KMS-11 (cell line): ENCODE measurements at regions not wholly inside any gene's neighbourhood (a gene's known extent, or its start where the extent isn't known, plus 50 kb on each side); places are given as distances from the start of the nearest gene placed in this dataset.

ENCODE experiments used
- H2AFZ ChIP-seq: fragments of 200-600 bp; sonication (generic); 2 replicates; pipeline ENCODE4 v1.6.1; 2016; ENCODE audit warnings: antibody characterized with exemption, mixed run types, low read depth
- H3K27ac ChIP-seq: fragments of 200-600 bp; sonication (generic); 2 replicates; pipeline ENCODE4 v1.6.1; 2016; ENCODE audit warnings: mild to moderate bottlenecking, mixed run types
- H3K27me3 ChIP-seq: fragments of 200-600 bp; sonication (generic); 2 replicates; pipeline ENCODE4 v1.6.1; 2017; ENCODE audit warnings: mild to moderate bottlenecking, low read depth, mixed run types, moderate library complexity; ENCODE audit not compliant: insufficient read depth
- H3K36me3 ChIP-seq: fragments of 200-600 bp; sonication (generic); 2 replicates; pipeline ENCODE4 v1.6.1; 2017; ENCODE audit warnings: mild to moderate bottlenecking, mixed run types; ENCODE audit not compliant: insufficient read depth
- H3K4me1 ChIP-seq: fragments of 200-600 bp; sonication (generic); 2 replicates; pipeline ENCODE4 v1.6.1; 2016; ENCODE audit warnings: mild to moderate bottlenecking, low read depth, mixed run types; ENCODE audit not compliant: poor library complexity, severe bottlenecking
- H3K4me2 ChIP-seq: fragments of 200-600 bp; sonication (generic); 2 replicates; pipeline ENCODE4 v1.7.0; 2016; ENCODE audit warnings: mild to moderate bottlenecking, mixed run types
- H3K4me3 ChIP-seq: fragments of 200-600 bp; sonication (generic); IDR thresholded peaks from 2 replicates; pipeline ENCODE4 v1.6.1; 2017; ENCODE audit warnings: low read depth, low read length, mixed read lengths; ENCODE audit not compliant: insufficient read depth
- H3K79me2 ChIP-seq: fragments of 200-600 bp; sonication (generic); 2 replicates; pipeline ENCODE4 v1.6.1; 2016; ENCODE audit warnings: low read depth, mixed run types; ENCODE audit not compliant: insufficient read depth
- H3K9ac ChIP-seq: fragments of 200-600 bp; sonication (generic); 2 replicates; pipeline ENCODE4 v1.6.1; 2016; ENCODE audit warnings: mild to moderate bottlenecking, mixed run types
- H4K20me1 ChIP-seq: fragments of 200-600 bp; sonication (generic); 2 replicates; pipeline ENCODE4 v1.6.1; 2016; ENCODE audit warnings: mild to moderate bottlenecking, mixed run types; ENCODE audit not compliant: insufficient read depth
- CTCF ChIP-seq: fragments of 200-600 bp; sonication (generic); conservative IDR thresholded peaks from 2 replicates; pipeline ENCODE4 v1.6.1; 2017; ENCODE audit warnings: low read depth, mild to moderate bottlenecking, antibody characterized with exemption, low read length, moderate library complexity, mixed read lengths

- no peak overlapping the region for H3K9ac ChIP-seq
- H3K4me1 ChIP-seq = no peaks in the 10 kb centered on the region
- no peaks in the 10 kb centered on the region for H3K79me2 ChIP-seq
- no peak overlapping the region for H2AFZ ChIP-seq
- no peaks in the 10 kb centered on the region for H3K36me3 ChIP-seq
- H3K4me3 ChIP-seq = no peak overlapping the region
- no peaks in the 10 kb centered on the region for H3K27me3 ChIP-seq
- no peak for TF ChIP-seq CTCF
- H4K20me1 ChIP-seq = no peaks in the 10 kb centered on the region
- H3K4me2 ChIP-seq = no peak overlapping the region
- no peak overlapping the region for H3K27ac ChIP-seq
Observed at GRCh38 chr5:174427304-174427703, 297.1 kb upstream of the MSX2 start.

- H3K4me3 ChIP-seq = no peak overlapping the region
- no peaks in the 10 kb centered on the region for H3K4me1 ChIP-seq
- TF ChIP-seq CTCF = no peak
- H3K9ac ChIP-seq = no peak overlapping the region
- H3K36me3 ChIP-seq = no peaks in the 10 kb centered on the region
- no peak overlapping the region for H3K27ac ChIP-seq
- no peak overlapping the region for H3K4me2 ChIP-seq
- H4K20me1 ChIP-seq = no peaks in the 10 kb centered on the region
- H3K79me2 ChIP-seq = no peaks in the 10 kb centered on the region
- H3K27me3 ChIP-seq = no peaks in the 10 kb centered on the region
- no peak overlapping the region for H2AFZ ChIP-seq
Observed at GRCh38 chr5:174428895-174429294, 295.5 kb upstream of the MSX2 start.

GRCh38 chr5:174430940-174431339 is 293.4 kb upstream of the MSX2 start:
- Histone ChIP-seq H3K4me2 (no peak overlapping the region), H2AFZ (no peak overlapping the region), H3K4me1 (no peaks in the 10 kb centered on the region), H3K27me3 (no peaks in the 10 kb centered on the region), H3K27ac (no peak overlapping the region), H3K4me3 (no peak overlapping the region), H4K20me1 (no peaks in the 10 kb centered on the region), H3K79me2 (no peaks in the 10 kb centered on the region), H3K36me3 (no peaks in the 10 kb centered on the region), H3K9ac (no peak overlapping the region)
- TF ChIP-seq CTCF = no peak

- Histone ChIP-seq H3K4me2 (no peak overlapping the region), H3K4me3 (no peak overlapping the region), H2AFZ (no peak overlapping the region), H3K27me3 (no peaks in the 10 kb centered on the region), H4K20me1 (no peaks in the 10 kb centered on the region), H3K27ac (no peak overlapping the region), H3K36me3 (no peaks in the 10 kb centered on the region), H3K9ac (no peak overlapping the region), H3K79me2 (no peaks in the 10 kb centered on the region), H3K4me1 (no peaks in the 10 kb centered on the region)
- TF ChIP-seq CTCF = no peak
Observed at GRCh38 chr5:174431504-174431903, 292.9 kb upstream of the MSX2 start.

GRCh38 chr5:174433098-174433497 is 291.3 kb upstream of the MSX2 start:
- no peak overlapping the region for H3K9ac ChIP-seq
- no peaks in the 10 kb centered on the region for H3K79me2 ChIP-seq
- no peaks in the 10 kb centered on the region for H3K4me1 ChIP-seq
- no peak overlapping the region for H3K4me3 ChIP-seq
- no peak overlapping the region for H3K27ac ChIP-seq
- TF ChIP-seq CTCF = no peak
- no peaks in the 10 kb centered on the region for H3K27me3 ChIP-seq
- no peaks in the 10 kb centered on the region for H3K36me3 ChIP-seq
- H2AFZ ChIP-seq = no peak overlapping the region
- H3K4me2 ChIP-seq = no peak overlapping the region
- no peaks in the 10 kb centered on the region for H4K20me1 ChIP-seq
